Cardiac muscle cell (in vitro differentiated cells and primary cell): ENCODE measurements at regions not wholly inside any gene's neighbourhood (a gene's known extent, or its start where the extent isn't known, plus 50 kb on each side); places are given as distances from the start of the nearest gene placed in this dataset.

Source experiments
- DNase-seq, 2 donors: peaks; one replicate each; pipeline versions ENCODE4 v3.0.0 to v3.0.0-alpha.2; 2010 to 2017; ENCODE audit warnings: low read depth in 1 of 2, low spot score in 1 of 2
- H3K27ac ChIP-seq: fragments of 200-600 bp; sonication (generic); 2 replicates; pipeline ENCODE4 v1.5.1; 2016
- H3K27me3 ChIP-seq: fragments of 200-600 bp; sonication (generic); 2 replicates; pipeline ENCODE4 v1.6.0; 2016; ENCODE audit warnings: control low read depth
- H3K36me3 ChIP-seq: fragments of 200-600 bp; sonication (generic); 2 replicates; pipeline ENCODE4 v1.5.1; 2016; ENCODE audit warnings: control low read depth
- H3K4me1 ChIP-seq: fragments of 200-600 bp; sonication (generic); 2 replicates; pipeline ENCODE4 v1.8.1; 2017; ENCODE audit warnings: low read depth, mild to moderate bottlenecking, mixed run types
- H3K4me3 ChIP-seq: fragments of 200-600 bp; sonication (generic); 2 replicates; pipeline ENCODE4 v1.5.1; 2016; ENCODE audit warnings: mild to moderate bottlenecking
- H3K9me3 ChIP-seq: fragments of 200-600 bp; sonication (generic); 2 replicates; pipeline ENCODE4 v1.5.1; 2017; ENCODE audit warnings: low read depth, mild to moderate bottlenecking, control low read depth
- CTCF ChIP-seq: IDR thresholded peaks from 2 replicates; pipeline ENCODE4 v1.5.1; 2012; ENCODE audit warnings: low read depth, mild to moderate bottlenecking, low read length

- Histone ChIP-seq H3K27me3 (no peaks in the 10 kb centered on the region), H3K27ac (no peak overlapping the region), H3K36me3 (no peaks in the 10 kb centered on the region), H3K4me1 (peaks cover 16% of the 10 kb centered on the region), H3K9me3 (no peaks in the 10 kb centered on the region), H3K4me3 (no peak overlapping the region)
- no peak for TF ChIP-seq CTCF
- no peak for DNase-seq
Measured at GRCh38 chr4:13181681-13182080, 302.5 kb downstream of the RAB28 start.

GRCh38 chr4:13180701-13181100, 303.4 kb downstream of the RAB28 start:
- Histone ChIP-seq H3K4me3 (no peak overlapping the region), H3K9me3 (no peaks in the 10 kb centered on the region), H3K27me3 (no peaks in the 10 kb centered on the region), H3K27ac (no peak overlapping the region), H3K4me1 (peaks cover 21% of the 10 kb centered on the region), H3K36me3 (no peaks in the 10 kb centered on the region)
- no peak for TF ChIP-seq CTCF
- DNase-seq, result no peak

- no peaks in the 10 kb centered on the region for H3K27me3 ChIP-seq
- DNase-seq, result no peak
Measured at GRCh38 chr4:13178621-13179020, 305.5 kb downstream of the RAB28 start.

DNA sequence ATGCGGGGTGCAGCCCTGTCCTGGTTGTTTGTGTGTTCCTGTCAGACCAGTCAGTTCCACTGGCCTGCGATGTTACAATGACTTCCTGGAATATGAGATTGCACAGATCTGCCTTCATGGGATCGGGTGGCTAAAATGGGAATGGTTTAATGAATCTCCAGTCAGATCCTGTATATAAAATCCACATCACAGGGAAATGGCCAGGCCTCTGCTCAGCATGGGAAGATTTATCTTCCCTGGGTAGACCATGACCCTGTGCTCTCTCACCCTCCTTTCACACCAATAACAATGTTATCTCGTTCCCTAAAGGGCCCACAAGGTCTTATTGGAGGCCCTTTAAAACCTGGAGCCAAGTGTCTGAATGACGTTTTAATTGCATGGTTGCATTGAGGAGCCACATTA, 307.4 kb downstream of the RAB28 start:
- H3K36me3 ChIP-seq, result no peaks in the 10 kb centered on the region
- peak overlapping the region; percentile 57 for H3K27ac ChIP-seq
- no peaks in the 10 kb centered on the region for H3K27me3 ChIP-seq
- no peaks in the 10 kb centered on the region for H3K9me3 ChIP-seq
- peaks cover 21% of the 10 kb centered on the region for H3K4me1 ChIP-seq
- DNase-seq, result peak in 1 of 2 donors; percentile 34
- H3K4me3 ChIP-seq, result no peak overlapping the region
- TF ChIP-seq CTCF, result no peak

More at GRCh38 chr4:13178621-13179020, 305.5 kb downstream of the RAB28 start:
- Histone ChIP-seq H3K4me1 (peaks cover 21% of the 10 kb centered on the region), H3K36me3 (no peaks in the 10 kb centered on the region), H3K27ac (no peak overlapping the region), H3K4me3 (no peak overlapping the region), H3K9me3 (no peaks in the 10 kb centered on the region)
- no peak for TF ChIP-seq CTCF

DNA sequence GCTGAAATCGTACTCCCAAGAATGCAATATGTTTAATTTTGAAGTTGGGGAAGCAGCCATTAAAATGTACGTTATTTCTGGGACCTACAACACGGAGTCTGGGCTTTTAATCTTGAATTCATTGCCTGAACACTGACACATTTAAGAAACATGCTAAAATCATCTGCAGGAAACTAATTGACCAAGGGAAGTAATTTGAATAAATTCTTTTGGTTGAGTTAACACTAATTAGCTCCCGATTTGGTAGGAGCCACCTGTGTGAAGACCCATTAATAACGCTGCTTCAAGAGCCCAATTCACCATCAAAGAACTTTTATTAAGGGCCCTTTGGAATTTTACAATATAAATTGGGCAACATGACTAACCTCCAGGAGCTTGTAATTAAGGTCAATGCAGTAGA, 309.2 kb downstream of the RAB28 start:
- H3K4me3 ChIP-seq, result no peak overlapping the region
- no peak for DNase-seq
- no peak for TF ChIP-seq CTCF
- H3K27me3 ChIP-seq, result no peaks in the 10 kb centered on the region
- peaks cover 21% of the 10 kb centered on the region for H3K4me1 ChIP-seq
- H3K36me3 ChIP-seq, result no peaks in the 10 kb centered on the region
- no peaks in the 10 kb centered on the region for H3K9me3 ChIP-seq
- no peak overlapping the region for H3K27ac ChIP-seq

DNA sequence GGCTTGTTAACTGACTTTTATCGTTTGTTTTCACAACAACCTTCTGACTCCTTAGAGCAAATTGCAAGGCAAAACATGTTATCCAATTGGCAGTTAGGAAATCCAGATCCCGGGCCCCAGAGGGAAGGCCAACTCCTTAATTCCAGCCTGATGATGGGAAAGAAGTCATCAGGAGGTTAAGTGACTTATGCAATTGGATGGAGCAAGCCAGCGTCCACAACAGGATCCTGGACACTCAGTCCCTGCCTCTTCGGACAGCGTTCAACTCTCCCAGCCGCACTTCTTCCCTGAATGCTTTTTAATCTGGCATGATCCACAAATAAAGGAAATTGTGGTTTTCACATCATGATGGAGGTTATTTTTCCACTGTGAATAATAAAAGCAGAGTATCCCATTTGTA, 310.1 kb downstream of the RAB28 start:
- peak in 1 of 2 donors; percentile 51 for DNase-seq
- H3K4me1 ChIP-seq, result peaks cover 21% of the 10 kb centered on the region
- TF ChIP-seq CTCF, result no peak
- no peaks in the 10 kb centered on the region for H3K27me3 ChIP-seq
- H3K4me3 ChIP-seq, result no peak overlapping the region
- no peaks in the 10 kb centered on the region for H3K36me3 ChIP-seq
- H3K27ac ChIP-seq, result no peak overlapping the region
- H3K9me3 ChIP-seq, result no peaks in the 10 kb centered on the region
